H1 (cell line): ENCODE measurements at regions not wholly inside any gene's neighbourhood (a gene's known extent, or its start where the extent isn't known, plus 50 kb on each side); places are given as distances from the start of the nearest gene placed in this dataset.

ENCODE experiments used
- CTCF ChIA-PET: fragments of 300-600 bp; sonication (Branson Sonifier 250); formaldehyde crosslinking; loops from one replicate; lab custom pipeline; 2021; ENCODE audit not compliant: partially characterized antibody; lab: Charles Lee
- POLR2A ChIA-PET: fragments of 300-600 bp; sonication (Branson Sonifier 250); formaldehyde crosslinking; loops from one replicate; lab custom pipeline; 2021; ENCODE audit warnings: inconsistent platforms; ENCODE audit not compliant: partially characterized antibody; lab: Charles Lee
- DNase-seq, 2 experiments: peaks; one replicate each; pipeline versions ENCODE4 v3.0.0 to v3.0.0-alpha.2; 2010 to 2022; ENCODE audit warnings: low spot score in 2 of 2, low read depth in 1 of 2, mixed read lengths in 1 of 2
- FAIRE-seq: peaks from 2 replicates; lab custom pipeline; 2011; peaks lifted over from hg19 to GRCh38; lab: Jason Lieb, UNC
- H2AFZ ChIP-seq: 2 replicates; pipeline ENCODE4 v1.8.1; 2012; ENCODE audit warnings: low read length, inconsistent platforms
- H2AK5ac ChIP-seq: 2 replicates; pipeline ENCODE4 v1.6.1; 2013; ENCODE audit warnings: low read depth, low read length
- H2BK120ac ChIP-seq: replicated peaks from 2 replicates; pipeline ENCODE3; 2013; ENCODE audit warnings: low read depth, low read length, inconsistent platforms
- H2BK12ac ChIP-seq: 2 replicates; pipeline ENCODE4 v1.6.1; 2013; ENCODE audit warnings: low read depth, low read length
- H2BK15ac ChIP-seq: 2 replicates; pipeline ENCODE4 v1.6.1; 2013; ENCODE audit warnings: low read length
- H2BK20ac ChIP-seq: 2 replicates; pipeline ENCODE4 v1.6.1; 2013; ENCODE audit warnings: low read length
- H2BK5ac ChIP-seq: 2 replicates; pipeline ENCODE4 v1.6.1; 2013; ENCODE audit warnings: low read depth, low read length
- H3K14ac ChIP-seq: 2 replicates; pipeline ENCODE4 v1.6.1; 2013; ENCODE audit warnings: inconsistent platforms; ENCODE audit not compliant: insufficient read length
- H3K18ac ChIP-seq: 2 replicates; pipeline ENCODE4 v1.6.1; 2013; ENCODE audit warnings: low read length; ENCODE audit errors: extremely low read depth
- H3K23ac ChIP-seq: 2 replicates; pipeline ENCODE4 v1.6.1; 2013; ENCODE audit warnings: inconsistent platforms; ENCODE audit not compliant: insufficient read length
- H3K23me2 ChIP-seq: 2 replicates; pipeline ENCODE4 v1.6.1; 2013; ENCODE audit warnings: low read depth, low read length
- H3K27ac ChIP-seq: 2 replicates; pipeline ENCODE4 v1.6.1; 2011; ENCODE audit warnings: low read depth, low read length, inconsistent platforms
- H3K27me3 ChIP-seq, 4 experiments: replicated peaks in 1 of 4; 1 replicate in 1 of 4; 2 replicates in 3 of 4; pipeline versions ENCODE4 v1.6.1 to v1.8.1; 2011 to 2013; ENCODE audit warnings: low read length in 3 of 4, mild to moderate bottlenecking in 3 of 4, inconsistent platforms in 2 of 4, mixed read lengths in 2 of 4, moderate library complexity in 1 of 4; ENCODE audit not compliant: control insufficient read depth in 3 of 4, insufficient read depth in 3 of 4; ENCODE audit errors: extremely low read depth in 1 of 4
- H3K36me3 ChIP-seq, 4 experiments: 2 replicates each; pipeline versions ENCODE4 v1.6.1 to v1.8.1; 2011 to 2013; ENCODE audit warnings: mild to moderate bottlenecking in 4 of 4, low read length in 3 of 4, moderate library complexity in 2 of 4, control low read depth in 1 of 4, inconsistent platforms in 1 of 4; ENCODE audit not compliant: insufficient read depth in 4 of 4, control insufficient read depth in 2 of 4
- H3K4ac ChIP-seq: replicated peaks from 2 replicates; pipeline ENCODE3; 2013; ENCODE audit warnings: low read length, low read depth, mixed read lengths, inconsistent platforms; ENCODE audit not compliant: insufficient read length
- H3K4me1 ChIP-seq, 4 experiments: replicated peaks in 1 of 4; 1 replicate in 1 of 4; 2 replicates in 3 of 4; pipeline versions ENCODE4 v1.6.1 to v1.8.1; 2011 to 2013; ENCODE audit warnings: low read length in 3 of 4, inconsistent platforms in 2 of 4, mixed read lengths in 1 of 4; ENCODE audit not compliant: insufficient read depth in 4 of 4, control insufficient read depth in 3 of 4
- H3K4me2 ChIP-seq, 2 experiments: 2 replicates each; pipeline versions ENCODE4 v1.6.1 to v1.8.1; 2011 to 2013; ENCODE audit warnings: low read depth in 2 of 2, low read length in 2 of 2, control low read depth in 1 of 2, inconsistent platforms in 1 of 2, mild to moderate bottlenecking in 1 of 2; ENCODE audit not compliant: insufficient read depth in 1 of 2
- H3K4me3 ChIP-seq, 4 experiments: fragments of 200-600, 300-600 bp in 1 of 4; sonication (generic), shearing (Covaris generic), sonication (Bioruptor Twin) in 1 of 4; 2 replicates each; pipeline versions ENCODE4 v1.5.1 to v1.8.1; 2011 to 2016; ENCODE audit warnings: low read length in 4 of 4, low read depth in 3 of 4, control low read depth in 2 of 4, inconsistent platforms in 2 of 4, mild to moderate bottlenecking in 2 of 4, mixed read lengths in 1 of 4, moderate library complexity in 1 of 4; ENCODE audit not compliant: insufficient read depth in 2 of 4; ENCODE audit errors: extremely low read depth in 1 of 4
- H3K56ac ChIP-seq: replicated peaks from 2 replicates; pipeline ENCODE3; 2013; ENCODE audit warnings: low read depth, mild to moderate bottlenecking, mixed read lengths, low read length, inconsistent platforms; ENCODE audit not compliant: insufficient read length
- H3K79me1 ChIP-seq: 2 replicates; pipeline ENCODE4 v1.6.1; 2013; ENCODE audit warnings: low read depth, low read length, control low read depth
- H3K79me2 ChIP-seq, 2 experiments: 2 replicates each; pipeline versions ENCODE4 v1.6.1 to v1.8.1; 2012 to 2013; ENCODE audit warnings: low read length in 2 of 2, mild to moderate bottlenecking in 2 of 2, inconsistent platforms in 1 of 2; ENCODE audit not compliant: insufficient read depth in 2 of 2, control insufficient read depth in 1 of 2
- H3K9ac ChIP-seq, 4 experiments: replicated peaks in 1 of 4; 1 replicate in 1 of 4; 2 replicates in 3 of 4; pipeline versions ENCODE4 v1.6.1 to v1.8.1; 2011 to 2013; ENCODE audit warnings: low read depth in 3 of 4, low read length in 3 of 4, control low read depth in 2 of 4, mild to moderate bottlenecking in 2 of 4, moderate library complexity in 2 of 4, inconsistent platforms in 1 of 4; ENCODE audit errors: extremely low read depth in 1 of 4
- H3K9me3 ChIP-seq, 2 experiments: 2 replicates each; pipeline versions ENCODE4 v1.6.1 to v1.8.1; 2012 to 2013; ENCODE audit warnings: mild to moderate bottlenecking in 2 of 2, moderate library complexity in 2 of 2, control low read depth in 1 of 2, inconsistent platforms in 1 of 2, low read depth in 1 of 2, low read length in 1 of 2, mixed read lengths in 1 of 2; ENCODE audit not compliant: insufficient read depth in 2 of 2
- H4K20me1 ChIP-seq, 2 experiments: replicated peaks in 1 of 2; 2 replicates each; pipeline versions ENCODE3 to v1.8.1; 2011 to 2013; ENCODE audit warnings: inconsistent platforms in 2 of 2, low read length in 2 of 2, mild to moderate bottlenecking in 1 of 2; ENCODE audit not compliant: insufficient read depth in 2 of 2, control insufficient read depth in 1 of 2
- H4K5ac ChIP-seq: 2 replicates; pipeline ENCODE4 v1.6.1; 2013; ENCODE audit warnings: low read length, low read depth, mixed read lengths, inconsistent platforms; ENCODE audit not compliant: insufficient read length
- H4K8ac ChIP-seq: 2 replicates; pipeline ENCODE4 v1.8.0; 2013; ENCODE audit warnings: mild to moderate bottlenecking, moderate library complexity, low read length, inconsistent platforms; ENCODE audit not compliant: insufficient read depth; ENCODE audit errors: extremely low read depth
- H4K91ac ChIP-seq: replicated peaks from 2 replicates; pipeline ENCODE3; 2013; ENCODE audit warnings: low read length, mixed read lengths, inconsistent platforms; ENCODE audit not compliant: insufficient read length
- CBX5 ChIP-seq: fragments of 300-800, 300-1000 bp; sonication (generic); IDR thresholded peaks from 2 replicates; pipeline ENCODE4 v1.7.1; 2016; ENCODE audit warnings: antibody characterized with exemption, low read length, low read depth
- CREB1 ChIP-seq: IDR thresholded peaks from 2 replicates; pipeline ENCODE4 v1.6.1; 2012; ENCODE audit warnings: inconsistent platforms
- FOSL1 ChIP-seq: IDR thresholded peaks from 2 replicates; pipeline ENCODE4 v1.6.1; 2011; ENCODE audit warnings: mild to moderate bottlenecking, low read depth, low read length, moderate library complexity; ENCODE audit not compliant: insufficient read depth
- HDAC2 ChIP-seq, 2 experiments: fragments of 300-600 bp in 1 of 2; sonication (generic) in 1 of 2; IDR thresholded peaks; 2 replicates each; pipeline ENCODE4 v1.6.1; 2011 to 2012; ENCODE audit warnings: low read depth in 2 of 2, low read length in 2 of 2, mild to moderate bottlenecking in 2 of 2, moderate library complexity in 2 of 2, borderline replicate concordance in 1 of 2, inconsistent platforms in 1 of 2
- KDM1A ChIP-seq: fragments of 200-600, 300-600 bp; sonication (generic); IDR thresholded peaks from 2 replicates; pipeline ENCODE4 v1.7.1; 2016; ENCODE audit warnings: mild to moderate bottlenecking, low read length, borderline replicate concordance
- KDM4A ChIP-seq: IDR thresholded peaks from one replicate; pipeline ENCODE4 v1.7.1; 2012; ENCODE audit warnings: low read depth, mild to moderate bottlenecking, moderate library complexity, low read length, inconsistent platforms; ENCODE audit not compliant: severe bottlenecking
- POLR2A ChIP-seq, 2 experiments: IDR thresholded peaks; 1 replicate in 1 of 2; 2 replicates in 1 of 2; pipeline ENCODE4 v1.6.1; 2011; ENCODE audit warnings: low read depth in 2 of 2, low read length in 2 of 2, mild to moderate bottlenecking in 2 of 2; ENCODE audit errors: control extremely low read depth in 1 of 2
- POLR2AphosphoS5 ChIP-seq: IDR thresholded peaks from 2 replicates; pipeline ENCODE4 v1.6.1; 2011; ENCODE audit warnings: low read depth, low read length
- RNF2 ChIP-seq: fragments of 200-900, 300-1000 bp; sonication (generic); IDR thresholded peaks from 2 replicates; pipeline ENCODE4 v1.7.1; 2016; ENCODE audit warnings: borderline replicate concordance, low read depth, mild to moderate bottlenecking, antibody characterized with exemption, low read length; ENCODE audit not compliant: poor library complexity, severe bottlenecking; ENCODE audit errors: missing control alignments
- SAP30 ChIP-seq: fragments of 300-600 bp; sonication (generic); IDR thresholded peaks from 2 replicates; pipeline ENCODE4 v1.7.1; 2012; ENCODE audit warnings: low read length, moderate library complexity, mild to moderate bottlenecking, inconsistent platforms; ENCODE audit not compliant: insufficient read depth, insufficient replicate concordance
- SIN3A ChIP-seq, 2 experiments: IDR thresholded peaks in 1 of 2; conservative IDR thresholded peaks in 1 of 2; 2 replicates each; pipeline ENCODE4 v1.6.1; 2011 to 2012; ENCODE audit warnings: low read length in 2 of 2, improper control_type of control experiment in 1 of 2, low read depth in 1 of 2, mild to moderate bottlenecking in 1 of 2
- TEAD4 ChIP-seq: IDR thresholded peaks from 2 replicates; pipeline ENCODE4 v1.6.1; 2012; ENCODE audit warnings: low read depth, low read length, inconsistent platforms, mixed read lengths
- WGBS, 2 experiments: shearing (Covaris generic) in 1 of 2; methylation state at CpG; one replicate each; pipeline versions ENCODE4 v1.1.6 to v1.1.7; 2013 to 2015; ENCODE audit warnings: low lambda C conversion rate in 2 of 2, mixed read lengths in 2 of 2, inconsistent platforms in 1 of 2, low coverage in 1 of 2, missing lambda C conversion rate in 1 of 2; ENCODE audit not compliant: insufficient replicate concordance in 2 of 2, insufficient coverage in 1 of 2, insufficient read length in 1 of 2; ENCODE audit errors: extremely low coverage in 1 of 2, missing lambda C conversion rate in 1 of 2; 5-methylcytosine and 5-hydroxymethylcytosine counted together

- Histone ChIP-seq H3K23ac (no peak overlapping the region), H4K8ac (no peak overlapping the region), H3K27me3 (no peaks in the 10 kb centered on the region; a peak in 1 of 7 replicates), H3K79me1 (no peaks in the 10 kb centered on the region), H3K27ac (no peak overlapping the region), H3K56ac (no peak overlapping the region), H3K9me3 (peaks cover 4% of the 10 kb centered on the region in 2 experiments; a peak in 2 of 4 replicates), H2AFZ (no peak overlapping the region), H4K91ac (no peak overlapping the region), H3K4me3 (no peak overlapping the region), H4K20me1 (no peaks in the 10 kb centered on the region), H3K4ac (no peak overlapping the region), H2AK5ac (no peak overlapping the region), H2BK120ac (no peak overlapping the region), H3K4me1 (no peaks in the 10 kb centered on the region), H3K23me2 (no peaks in the 10 kb centered on the region), H4K5ac (no peak overlapping the region), H3K36me3 (no peaks in the 10 kb centered on the region), H3K4me2 (no peak overlapping the region), H3K9ac (no peak overlapping the region), H2BK15ac (no peak overlapping the region), H3K79me2 (no peaks in the 10 kb centered on the region), H2BK5ac (no peak overlapping the region), H2BK20ac (no peak overlapping the region), H2BK12ac (no peak overlapping the region), H3K14ac (no peak overlapping the region), H3K18ac (no peak overlapping the region)
- 86% methylated on average over 4 of the region's 4 CpGs; no CpG with 5 or more reads in 1 of the 2 experiments for WGBS, 2 experiments
- FAIRE-seq (no peak), DNase-seq (no peak)
- POLR2A ChIA-PET, result no interaction called here
- CTCF ChIA-PET, result interaction anchor here (1.0 to 7.6 kb wide), 2 partner anchors 9 to 14 kb away, joined by 3 to 60 read pairs; no protein-coding TSS in a partner anchor
- TF ChIP-seq CBX5 (no peak), POLR2AphosphoS5 (no peak), CREB1 (no peak), KDM1A (no peak), HDAC2 (IDR thresholded peaks at IDR 0.05; ENCODE audit: borderline replicate concordance in 1 of 2, low read depth in 2 of 2, low read length in 2 of 2) (no peak), POLR2A (IDR thresholded peaks at IDR 0.05; ENCODE audit: control extremely low read depth in 1 of 2, low read depth in 2 of 2, low read length in 2 of 2) (no peak), RNF2 (no peak), SAP30 (no peak), KDM4A (no peak), TEAD4 (no peak), SIN3A (conservative IDR thresholded peaks at IDR 0.05 in 1 of 2, IDR thresholded peaks at IDR 0.05 in 1 of 2; ENCODE audit: low read depth in 1 of 2, low read length in 2 of 2) (no peak), FOSL1 (no peak)
Measured at GRCh38 chr3:46091741-46092701, 64.7 kb upstream of the XCR1 start.
